GM21723 (cell line): ENCODE measurements at regions not wholly inside any gene's neighbourhood (a gene's known extent, or its start where the extent isn't known, plus 50 kb on each side); places are given as distances from the start of the nearest gene placed in this dataset.
"Not testable (repeated sequence)": the region's sequence is repeated elsewhere in the genome, so short reads cannot be mapped to it uniquely, and the experiment has no call there.

ENCODE experiments used
- ATAC-seq: cut with Tn5 transposase; IDR thresholded peaks from one replicate; pipeline ENCODE4 v1.9.1; 2021; ENCODE audit warnings: mild to moderate bottlenecking, moderate library complexity; ENCODE audit not compliant: unreplicated experiment

GRCh38 chr12:131287015-131287937 lies 333.6 kb downstream of the ADGRD1 start:
- ATAC-seq: no peak

GRCh38 chr12:131287938-131288764 lies 334.4 kb downstream of the ADGRD1 start:
- ATAC-seq: no peak

GRCh38 chr12:131288765-131289695 lies 335.3 kb downstream of the ADGRD1 start:
- ATAC-seq: not testable (repeated sequence)

- ATAC-seq: not testable (repeated sequence)
These were observed 336.1 kb downstream of the ADGRD1 start for GRCh38 chr12:131289807-131290206.

GRCh38 chr12:131290255-131290959 lies 336.7 kb downstream of the ADGRD1 start:
- ATAC-seq: no peak

GRCh38 chr12:131293071-131294015 lies 339.6 kb downstream of the ADGRD1 start:
- ATAC-seq: not testable (repeated sequence)

GRCh38 chr12:131294716-131295115 lies 341.0 kb downstream of the ADGRD1 start:
- not testable (repeated sequence) for ATAC-seq

GRCh38 chr12:131295117-131295516 lies 341.4 kb downstream of the ADGRD1 start:
- not testable (repeated sequence) for ATAC-seq

GRCh38 chr12:131295559-131295958 lies 341.9 kb downstream of the ADGRD1 start:
- not testable (repeated sequence) for ATAC-seq

GRCh38 chr12:131296136-131296535 lies 342.4 kb downstream of the ADGRD1 start:
- ATAC-seq: not testable (repeated sequence)

- ATAC-seq: not testable (repeated sequence)
These were observed 342.9 kb downstream of the ADGRD1 start for GRCh38 chr12:131296651-131297050.

- not testable (repeated sequence) for ATAC-seq
These were observed 345.0 kb downstream of the ADGRD1 start for GRCh38 chr12:131298526-131299369.

- not testable (repeated sequence) for ATAC-seq
These were observed 345.6 kb downstream of the ADGRD1 start for GRCh38 chr12:131299370-131299701.

GRCh38 chr12:131303576-131303975 lies 349.9 kb downstream of the ADGRD1 start:
- ATAC-seq: not testable (repeated sequence)

- ATAC-seq: not testable (repeated sequence)
These were observed 350.9 kb downstream of the ADGRD1 start for GRCh38 chr12:131304642-131305041.

GRCh38 chr12:131309700-131310099 lies 356.0 kb downstream of the ADGRD1 start:
- ATAC-seq: no peak

GRCh38 chr12:131310227-131310969 lies 356.7 kb downstream of the ADGRD1 start:
- ATAC-seq: not testable (repeated sequence)
